HK-2 (cell line): ENCODE measurements at regions not wholly inside any gene's neighbourhood (a gene's known extent, or its start where the extent isn't known, plus 50 kb on each side); places are given as distances from the start of the nearest gene placed in this dataset.

Experiments used
- DNase-seq: peaks from one replicate; pipeline ENCODE4 v3.0.0-alpha.2; 2018; ENCODE audit not compliant: unreplicated experiment

- no peak for DNase-seq
Measured at GRCh38 chr2:155309483-155309882, 611.0 kb downstream of the KCNJ3 start.

GRCh38 chr2:155308367-155309009 is 610.0 kb downstream of the KCNJ3 start:
- no peak for DNase-seq

GRCh38 chr2:155301221-155301620 is 602.7 kb downstream of the KCNJ3 start:
- no peak for DNase-seq

- DNase-seq = no peak
Measured at GRCh38 chr2:155298001-155298400, 599.5 kb downstream of the KCNJ3 start.

GRCh38 chr2:155294358-155294757 is 595.9 kb downstream of the KCNJ3 start:
- DNase-seq = no peak

- no peak for DNase-seq
Measured at GRCh38 chr2:155281907-155282306, 583.4 kb downstream of the KCNJ3 start.

- DNase-seq = no peak
Measured at GRCh38 chr2:155273323-155273722, 574.8 kb downstream of the KCNJ3 start.

- no peak for DNase-seq
Measured at GRCh38 chr2:155266583-155266982, 568.1 kb downstream of the KCNJ3 start.

GRCh38 chr2:155266109-155266508 is 567.6 kb downstream of the KCNJ3 start:
- no peak for DNase-seq

- DNase-seq = no peak
Measured at GRCh38 chr2:155256803-155257202, 558.3 kb downstream of the KCNJ3 start.

GRCh38 chr2:155250800-155251199 is 552.3 kb downstream of the KCNJ3 start:
- no peak for DNase-seq

- DNase-seq = no peak
Measured at GRCh38 chr2:155240176-155240575, 541.7 kb downstream of the KCNJ3 start.

- DNase-seq = no peak
Measured at GRCh38 chr2:155235710-155236109, 537.2 kb downstream of the KCNJ3 start.

GRCh38 chr2:155223781-155224406 is 525.4 kb downstream of the KCNJ3 start:
- DNase-seq = no peak

- DNase-seq = no peak
Measured at GRCh38 chr2:155218945-155219344, 520.5 kb downstream of the KCNJ3 start.

- DNase-seq = no peak
Measured at GRCh38 chr2:155218292-155218924, 519.9 kb downstream of the KCNJ3 start.

GRCh38 chr2:155215037-155215707 is 516.7 kb downstream of the KCNJ3 start:
- no peak for DNase-seq

- DNase-seq = no peak
Measured at GRCh38 chr2:155209696-155210450, 511.4 kb downstream of the KCNJ3 start.

- no peak for DNase-seq
Measured at GRCh38 chr2:155203178-155203577, 504.7 kb downstream of the KCNJ3 start.

GRCh38 chr2:155200753-155201152 is 502.3 kb downstream of the KCNJ3 start:
- no peak for DNase-seq

GRCh38 chr2:155190342-155190741 is 491.8 kb downstream of the KCNJ3 start:
- no peak for DNase-seq

GRCh38 chr2:155178921-155179320 is 480.4 kb downstream of the KCNJ3 start:
- DNase-seq = no peak
